Astrocyte (in vitro differentiated cells and primary cell): ENCODE measurements at regions not wholly inside any gene's neighbourhood (a gene's known extent, or its start where the extent isn't known, plus 50 kb on each side); places are given as distances from the start of the nearest gene placed in this dataset.
A peak's percentile ranks its signal among the peaks of the same experiment; 100 is the strongest.
"Not testable (repeated sequence)": the region's sequence is repeated elsewhere in the genome, so short reads cannot be mapped to it uniquely, and the experiment has no call there.

Experiments
- DNase-seq: peaks from one replicate; pipeline ENCODE4 v3.0.0-alpha.2; 2010; ENCODE audit warnings: low read depth
- FAIRE-seq: peaks from 2 replicates; lab custom pipeline; 2011; peaks lifted over from hg19 to GRCh38; lab: Jason Lieb, UNC
- H2AFZ ChIP-seq: 2 replicates; pipeline ENCODE4 v1.6.0; 2012; ENCODE audit warnings: low read depth, low read length, inconsistent platforms
- H3K27ac ChIP-seq: 2 replicates; pipeline ENCODE4 v1.5.1; 2011; ENCODE audit warnings: low read depth, low read length, inconsistent platforms
- H3K27me3 ChIP-seq: 2 replicates; pipeline ENCODE4 v1.6.0; 2011; ENCODE audit warnings: low read length, inconsistent platforms; ENCODE audit not compliant: insufficient read depth
- H3K36me3 ChIP-seq: 2 replicates; pipeline ENCODE4 v1.5.1; 2011; ENCODE audit warnings: low read length, inconsistent platforms; ENCODE audit not compliant: insufficient read depth
- H3K4me1 ChIP-seq: 2 replicates; pipeline ENCODE4 v1.5.1; 2011; ENCODE audit warnings: low read length, inconsistent platforms; ENCODE audit not compliant: insufficient read depth
- H3K4me2 ChIP-seq: 2 replicates; pipeline ENCODE4 v1.6.0; 2012; ENCODE audit warnings: low read length, inconsistent platforms
- H3K4me3 ChIP-seq: 2 replicates; pipeline ENCODE4 v1.5.1; 2011; ENCODE audit warnings: low read depth, mild to moderate bottlenecking, low read length, inconsistent platforms; ENCODE audit not compliant: insufficient read depth
- H3K79me2 ChIP-seq: 2 replicates; pipeline ENCODE4 v1.6.0; 2012; ENCODE audit warnings: mild to moderate bottlenecking, low read length, inconsistent platforms; ENCODE audit not compliant: insufficient read depth
- H3K9ac ChIP-seq: 2 replicates; pipeline ENCODE4 v1.6.0; 2012; ENCODE audit warnings: mild to moderate bottlenecking, low read length, inconsistent platforms
- H3K9me3 ChIP-seq: 2 replicates; pipeline ENCODE4 v1.5.1; 2012; ENCODE audit warnings: low read depth, mild to moderate bottlenecking, low read length, inconsistent platforms; ENCODE audit not compliant: insufficient read depth
- H4K20me1 ChIP-seq: 2 replicates; pipeline ENCODE4 v1.6.0; 2012; ENCODE audit warnings: low read length, inconsistent platforms; ENCODE audit not compliant: insufficient read depth
- H3K27ac Mint-ChIP-seq: one replicate; pipeline ENCODE4 v1.8.0; 2021; ENCODE audit warnings: mild to moderate bottlenecking, mixed read lengths; ENCODE audit not compliant: unreplicated experiment
- H3K27me3 Mint-ChIP-seq: one replicate; pipeline ENCODE4 v1.8.0; 2021; ENCODE audit warnings: low read depth, mixed read lengths; ENCODE audit not compliant: unreplicated experiment
- H3K36me3 Mint-ChIP-seq: one replicate; pipeline ENCODE4 v1.8.0; 2021; ENCODE audit warnings: low read depth, mixed read lengths; ENCODE audit not compliant: unreplicated experiment
- H3K4me1 Mint-ChIP-seq: one replicate; pipeline ENCODE4 v1.8.0; 2021; ENCODE audit warnings: low read depth, mixed read lengths; ENCODE audit not compliant: unreplicated experiment
- H3K4me3 Mint-ChIP-seq: one replicate; pipeline ENCODE4 v1.8.0; 2021; ENCODE audit warnings: mild to moderate bottlenecking, moderate library complexity, mixed read lengths; ENCODE audit not compliant: unreplicated experiment
- H3K9me3 Mint-ChIP-seq: one replicate; pipeline ENCODE4 v1.8.0; 2021; ENCODE audit warnings: mild to moderate bottlenecking, mixed read lengths; ENCODE audit not compliant: unreplicated experiment

- not testable (repeated sequence) for H3K27ac Mint-ChIP-seq, H3K27me3 ChIP-seq, H3K9me3 Mint-ChIP-seq, H3K36me3 ChIP-seq, H3K79me2 ChIP-seq, H3K4me3 Mint-ChIP-seq, H3K4me1 ChIP-seq, DNase-seq, FAIRE-seq, H3K4me3 ChIP-seq, H3K9ac ChIP-seq, H4K20me1 ChIP-seq, H3K4me2 ChIP-seq, H3K27me3 Mint-ChIP-seq, H3K27ac ChIP-seq, H2AFZ ChIP-seq, H3K9me3 ChIP-seq, H3K4me1 Mint-ChIP-seq, H3K36me3 Mint-ChIP-seq
Observed at GRCh38 chr1:83457281-83457680, 541.7 kb downstream of the TTLL7 start.

GRCh38 chr1:83455753-83456152, 543.2 kb downstream of the TTLL7 start:
- H3K9me3 Mint-ChIP-seq, H3K4me3 Mint-ChIP-seq, H3K27ac Mint-ChIP-seq, H4K20me1 ChIP-seq, H3K4me1 ChIP-seq, H3K27me3 Mint-ChIP-seq, H3K9me3 ChIP-seq, H3K9ac ChIP-seq, H3K27ac ChIP-seq, H3K36me3 Mint-ChIP-seq, FAIRE-seq, H3K36me3 ChIP-seq, H3K4me2 ChIP-seq, H3K79me2 ChIP-seq, H3K4me1 Mint-ChIP-seq, DNase-seq, H3K27me3 ChIP-seq, H3K4me3 ChIP-seq, H2AFZ ChIP-seq: not testable (repeated sequence)

DNA sequence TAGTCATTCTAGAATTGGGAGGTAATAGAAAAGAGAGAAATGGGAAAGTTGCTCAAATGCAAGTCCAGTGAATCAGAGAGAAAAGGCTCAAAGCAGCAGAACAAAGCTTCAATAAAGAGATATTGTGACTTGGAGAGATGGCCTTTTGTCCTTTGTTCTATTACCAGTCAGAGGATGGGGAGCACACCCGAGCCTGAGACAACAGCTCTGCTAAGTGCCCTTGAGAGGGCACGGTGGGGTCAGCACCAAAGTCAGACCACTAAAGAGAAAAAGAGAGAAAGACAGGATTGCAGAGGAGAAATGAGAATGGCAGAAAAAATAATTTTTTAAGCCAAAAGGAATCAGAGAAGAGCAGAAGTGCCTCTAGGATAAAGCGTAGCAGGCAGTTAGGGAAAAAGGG, 553.1 kb downstream of the TTLL7 start:
- H3K4me3 ChIP-seq, H3K36me3 Mint-ChIP-seq, FAIRE-seq, H3K4me2 ChIP-seq, H3K27me3 ChIP-seq, H3K9ac ChIP-seq, H3K27ac ChIP-seq, H2AFZ ChIP-seq, H4K20me1 ChIP-seq, H3K4me3 Mint-ChIP-seq, H3K27me3 Mint-ChIP-seq, H3K36me3 ChIP-seq, H3K9me3 ChIP-seq, H3K4me1 ChIP-seq, H3K9me3 Mint-ChIP-seq, H3K4me1 Mint-ChIP-seq, H3K79me2 ChIP-seq, H3K27ac Mint-ChIP-seq, DNase-seq: not testable (repeated sequence)

GRCh38 chr1:83442412-83442811, 556.5 kb downstream of the TTLL7 start:
- H3K27ac ChIP-seq, H3K36me3 Mint-ChIP-seq, H3K4me3 ChIP-seq, H3K4me1 Mint-ChIP-seq, H2AFZ ChIP-seq, H3K27ac Mint-ChIP-seq, H4K20me1 ChIP-seq, H3K36me3 ChIP-seq, H3K9me3 Mint-ChIP-seq, H3K79me2 ChIP-seq, H3K4me2 ChIP-seq, FAIRE-seq, DNase-seq, H3K27me3 ChIP-seq, H3K9ac ChIP-seq, H3K27me3 Mint-ChIP-seq, H3K4me3 Mint-ChIP-seq, H3K9me3 ChIP-seq, H3K4me1 ChIP-seq: not testable (repeated sequence)

DNA sequence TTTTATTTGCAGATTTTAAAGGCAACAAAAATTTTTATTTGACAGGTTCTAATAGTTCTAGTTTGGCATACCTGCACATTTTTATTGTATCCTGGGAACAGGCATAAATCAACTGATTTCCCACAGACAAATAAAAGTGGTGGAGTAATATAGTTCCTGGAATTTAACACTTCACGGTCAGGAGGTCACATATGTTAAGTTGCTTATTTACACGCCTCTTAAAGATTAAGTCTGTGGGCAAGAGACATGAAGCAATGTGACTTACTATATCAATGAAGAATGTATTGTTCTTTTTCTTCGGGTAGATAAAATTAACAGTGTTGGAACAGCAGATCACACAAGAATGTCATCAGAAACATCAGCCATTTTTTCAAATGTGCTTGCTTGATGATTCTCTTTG, 558.3 kb downstream of the TTLL7 start:
- H4K20me1 ChIP-seq, H3K4me1 ChIP-seq, H3K4me2 ChIP-seq, H3K27ac ChIP-seq, H3K27me3 ChIP-seq, H2AFZ ChIP-seq, H3K9ac ChIP-seq, H3K27ac Mint-ChIP-seq, H3K79me2 ChIP-seq, H3K9me3 Mint-ChIP-seq, H3K9me3 ChIP-seq, H3K36me3 Mint-ChIP-seq, H3K36me3 ChIP-seq, H3K4me1 Mint-ChIP-seq, H3K4me3 Mint-ChIP-seq, H3K27me3 Mint-ChIP-seq, H3K4me3 ChIP-seq: not testable (repeated sequence)
- DNase-seq (peak; percentile 4), FAIRE-seq (peak; percentile 58)

DNA sequence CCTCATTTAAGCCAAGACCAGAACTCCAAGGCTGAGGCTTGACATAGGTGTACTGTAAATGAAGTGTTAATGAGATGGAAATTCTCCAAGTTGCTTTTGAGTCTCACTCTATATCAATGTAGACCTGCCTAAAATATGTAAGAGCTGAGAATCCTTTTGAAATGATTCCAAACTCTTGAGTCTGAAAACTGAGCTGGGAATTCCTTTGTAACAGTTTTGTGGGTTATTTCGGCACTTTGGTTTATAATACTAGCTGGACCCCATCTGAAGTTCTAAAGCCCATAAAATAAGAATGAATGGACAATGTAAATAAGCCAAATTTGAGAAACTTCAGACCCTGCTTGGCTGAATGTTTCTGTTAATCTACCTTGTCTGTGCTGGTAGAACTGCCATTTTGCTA, 558.9 kb downstream of the TTLL7 start:
- not testable (repeated sequence) for H3K79me2 ChIP-seq, H3K4me2 ChIP-seq, H3K36me3 ChIP-seq, FAIRE-seq, DNase-seq, H3K27me3 Mint-ChIP-seq, H3K9ac ChIP-seq, H3K4me3 ChIP-seq, H3K27ac ChIP-seq, H3K27me3 ChIP-seq, H3K4me3 Mint-ChIP-seq, H2AFZ ChIP-seq, H3K9me3 ChIP-seq, H3K27ac Mint-ChIP-seq, H3K9me3 Mint-ChIP-seq, H3K4me1 Mint-ChIP-seq, H3K36me3 Mint-ChIP-seq, H3K4me1 ChIP-seq, H4K20me1 ChIP-seq
